H9 (cell line): ENCODE measurements at regions not wholly inside any gene's neighbourhood (a gene's known extent, or its start where the extent isn't known, plus 50 kb on each side); places are given as distances from the start of the nearest gene placed in this dataset.

ENCODE experiments used
- DNase-seq: peaks from one replicate; pipeline ENCODE4 v3.0.0-alpha.2; 2017
- H2AFZ ChIP-seq: one replicate; pipeline ENCODE4 v1.6.1; 2013; ENCODE audit warnings: mild to moderate bottlenecking, low read length, control low read depth, moderate library complexity
- H2AK5ac ChIP-seq: 2 replicates; pipeline ENCODE4 v1.6.1; 2013; ENCODE audit warnings: low read length, control low read depth, mixed read lengths; ENCODE audit not compliant: insufficient read length
- H2BK120ac ChIP-seq: one replicate; pipeline ENCODE4 v1.6.1; 2013; ENCODE audit warnings: low read depth, mild to moderate bottlenecking, low read length, control low read depth, inconsistent platforms; ENCODE audit not compliant: poor library complexity, severe bottlenecking
- H2BK12ac ChIP-seq: 2 replicates; pipeline ENCODE4 v1.6.1; 2013; ENCODE audit warnings: low read length, control low read depth, mixed read lengths, low read depth; ENCODE audit not compliant: insufficient read length
- H2BK15ac ChIP-seq: 2 replicates; pipeline ENCODE4 v1.6.1; 2013; ENCODE audit warnings: low read depth, low read length, control low read depth
- H2BK20ac ChIP-seq: one replicate; pipeline ENCODE4 v1.6.1; 2013; ENCODE audit warnings: low read depth, mild to moderate bottlenecking, low read length, control low read depth, inconsistent platforms; ENCODE audit not compliant: poor library complexity, severe bottlenecking
- H2BK5ac ChIP-seq: 2 replicates; pipeline ENCODE4 v1.6.1; 2013; ENCODE audit warnings: low read length, control low read depth, mixed read lengths; ENCODE audit not compliant: insufficient read length
- H3K14ac ChIP-seq: 2 replicates; pipeline ENCODE4 v1.6.1; 2013; ENCODE audit warnings: low read length, control low read depth; ENCODE audit not compliant: insufficient read depth
- H3K18ac ChIP-seq: 2 replicates; pipeline ENCODE4 v1.6.1; 2013; ENCODE audit warnings: low read depth, mild to moderate bottlenecking, mixed read lengths, low read length, control low read depth; ENCODE audit not compliant: insufficient read length
- H3K23ac ChIP-seq: 2 replicates; pipeline ENCODE4 v1.6.1; 2013; ENCODE audit warnings: low read length, control low read depth, mixed read lengths, low read depth; ENCODE audit not compliant: insufficient read length
- H3K23me2 ChIP-seq: 2 replicates; pipeline ENCODE4 v1.6.1; 2013; ENCODE audit warnings: low read depth, mild to moderate bottlenecking, mixed read lengths, low read length, control low read depth; ENCODE audit not compliant: insufficient read length, poor library complexity, severe bottlenecking
- H3K27ac ChIP-seq: 2 replicates; pipeline ENCODE4 v1.5.1; 2013; ENCODE audit warnings: low read length, control low read depth, mixed read lengths, low read depth; ENCODE audit not compliant: insufficient read length
- H3K27me3 ChIP-seq: 2 replicates; pipeline ENCODE4 v1.6.1; 2013; ENCODE audit warnings: low read length, control low read depth, inconsistent platforms; ENCODE audit not compliant: insufficient read depth
- H3K4ac ChIP-seq: 2 replicates; pipeline ENCODE4 v1.6.1; 2013; ENCODE audit warnings: low read depth, mild to moderate bottlenecking, control low read depth, inconsistent platforms, low read length, moderate library complexity
- H3K4me1 ChIP-seq: 2 replicates; pipeline ENCODE4 v1.6.1; 2013; ENCODE audit warnings: low read length, control low read depth, inconsistent platforms; ENCODE audit not compliant: insufficient read depth
- H3K4me2 ChIP-seq: 2 replicates; pipeline ENCODE4 v1.6.1; 2013; ENCODE audit warnings: low read length, control low read depth, mixed read lengths; ENCODE audit not compliant: insufficient read length, insufficient read depth
- H3K56ac ChIP-seq: 2 replicates; pipeline ENCODE4 v1.6.1; 2013; ENCODE audit warnings: low read depth, mild to moderate bottlenecking, mixed read lengths, low read length, control low read depth; ENCODE audit not compliant: insufficient read length
- H3K79me1 ChIP-seq: 2 replicates; pipeline ENCODE4 v1.6.1; 2013; ENCODE audit warnings: low read depth, mild to moderate bottlenecking, moderate library complexity, low read length, control low read depth, inconsistent platforms; ENCODE audit not compliant: insufficient read depth, poor library complexity, severe bottlenecking
- H3K79me2 ChIP-seq: 2 replicates; pipeline ENCODE4 v1.6.1; 2013; ENCODE audit warnings: low read length, control low read depth, inconsistent platforms; ENCODE audit not compliant: insufficient read depth
- H3K9ac ChIP-seq: 2 replicates; pipeline ENCODE4 v1.6.1; 2013; ENCODE audit warnings: low read length, control low read depth, mixed read lengths; ENCODE audit not compliant: insufficient read length; ENCODE audit errors: extremely low read depth
- H3K9me3 ChIP-seq: one replicate; pipeline ENCODE4 v1.6.1; 2013; ENCODE audit warnings: low read depth, low read length, inconsistent platforms; ENCODE audit not compliant: control insufficient read depth
- H3T11ph ChIP-seq: one replicate; pipeline ENCODE4 v1.6.1; 2013; ENCODE audit warnings: mild to moderate bottlenecking, low read length, control low read depth, inconsistent platforms
- H4K20me1 ChIP-seq: one replicate; pipeline ENCODE4 v1.6.1; 2013; ENCODE audit not compliant: control insufficient read depth, insufficient read length, insufficient read depth
- H4K5ac ChIP-seq: 2 replicates; pipeline ENCODE4 v1.6.1; 2013; ENCODE audit warnings: low read depth, mild to moderate bottlenecking, mixed read lengths, low read length, control low read depth; ENCODE audit not compliant: insufficient read length
- H4K8ac ChIP-seq: replicated peaks from 2 replicates; pipeline ENCODE4 v1.6.1; 2013; ENCODE audit warnings: low read length, control low read depth, mixed read lengths, low read depth; ENCODE audit not compliant: insufficient read length
- H4K91ac ChIP-seq: 2 replicates; pipeline ENCODE4 v1.6.1; 2013; ENCODE audit warnings: low read depth, mild to moderate bottlenecking, moderate library complexity, mixed read lengths, low read length, control low read depth; ENCODE audit not compliant: insufficient read length
- H3K27ac Mint-ChIP-seq, 3 experiments: 2 replicates in 2 of 3; 3 replicates in 1 of 3; pipeline ENCODE4 v1.8.0; 2020 to 2021; ENCODE audit warnings: mixed read lengths in 3 of 3, mild to moderate bottlenecking in 1 of 3, moderate library complexity in 1 of 3
- H3K27me3 Mint-ChIP-seq: 2 replicates; pipeline ENCODE4 v1.8.0; 2021; ENCODE audit warnings: low read depth, mild to moderate bottlenecking, moderate library complexity, mixed read lengths
- H3K36me3 Mint-ChIP-seq, 3 experiments: 2 replicates in 2 of 3; 3 replicates in 1 of 3; pipeline ENCODE4 v1.8.0; 2020 to 2021; ENCODE audit warnings: low read depth in 3 of 3, mixed read lengths in 3 of 3; ENCODE audit not compliant: insufficient read depth in 1 of 3
- H3K4me1 Mint-ChIP-seq, 2 experiments: 2 replicates each; pipeline ENCODE4 v1.8.0; 2020; ENCODE audit warnings: mixed read lengths in 2 of 2
- H3K4me3 Mint-ChIP-seq, 2 experiments: 2 replicates in 1 of 2; 3 replicates in 1 of 2; pipeline ENCODE4 v1.8.0; 2020 to 2021; ENCODE audit warnings: mild to moderate bottlenecking in 2 of 2, mixed read lengths in 2 of 2, moderate library complexity in 1 of 2
- H3K9me3 Mint-ChIP-seq, 2 experiments: 2 replicates in 1 of 2; 3 replicates in 1 of 2; pipeline ENCODE4 v1.8.0; 2020; ENCODE audit warnings: mild to moderate bottlenecking in 2 of 2, mixed read lengths in 2 of 2, moderate library complexity in 1 of 2
- WGBS: extraction: QIAGEN DNeasy Blood & Tissue Kit; methylation state at CpG from one replicate; pipeline ENCODE4 v1.1.7; 2013; ENCODE audit warnings: missing lambda C conversion rate, low lambda C conversion rate, mixed read lengths; ENCODE audit not compliant: insufficient read length; ENCODE audit errors: extremely low coverage; 5-methylcytosine and 5-hydroxymethylcytosine counted together
- TF ChIP-seq, protein P1 (sequence below): fragments of 200-600 bp; sonication (generic); conservative IDR thresholded peaks from 3 replicates; pipeline ENCODE4 v1.8.0; 2021; ENCODE audit warnings: antibody characterized with exemption, mild to moderate bottlenecking

DNA sequence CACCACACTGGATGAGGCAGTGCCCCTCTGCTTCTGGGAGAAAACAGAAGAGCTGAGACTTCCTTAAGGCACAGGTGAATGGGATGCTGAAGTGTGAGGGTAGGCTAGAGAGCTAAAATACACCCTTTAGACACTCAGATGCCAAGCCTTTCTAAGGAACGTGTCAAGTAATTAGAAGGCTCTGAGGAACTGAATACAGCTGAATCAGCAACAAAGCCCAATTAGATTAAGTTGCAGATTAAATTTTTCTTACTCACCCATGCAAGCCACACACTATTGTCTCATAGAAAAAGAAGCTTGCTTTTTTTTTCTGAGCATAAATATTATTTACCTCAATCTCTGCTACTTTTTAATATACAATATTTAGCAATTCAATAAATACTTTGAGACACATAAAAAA is 354.3 kb upstream of the NRG3 start:
- Histone ChIP-seq H2BK12ac (no peak overlapping the region), H3K27ac (no peak overlapping the region), H3K27me3 (no peaks in the 10 kb centered on the region), H2BK120ac (no peak overlapping the region), H3K23me2 (no peaks in the 10 kb centered on the region), H3K56ac (no peak overlapping the region), H3K9ac (no peak overlapping the region), H3T11ph (no peak overlapping the region), H3K79me1 (no peaks in the 10 kb centered on the region), H3K79me2 (no peaks in the 10 kb centered on the region), H4K5ac (no peak overlapping the region), H2BK20ac (no peak overlapping the region), H3K9me3 (no peaks in the 10 kb centered on the region), H4K8ac (no peak overlapping the region), H2BK5ac (no peak overlapping the region), H3K4me2 (no peak overlapping the region), H2AFZ (no peak overlapping the region), H3K4ac (no peak overlapping the region), H3K14ac (no peak overlapping the region), H3K18ac (no peak overlapping the region), H4K20me1 (no peaks in the 10 kb centered on the region), H2AK5ac (no peak overlapping the region), H3K23ac (no peak overlapping the region), H4K91ac (no peak overlapping the region), H3K4me1 (no peaks in the 10 kb centered on the region), H2BK15ac (no peak overlapping the region)
- Mint-ChIP-seq H3K27me3 (no peaks in the 10 kb centered on the region), H3K27ac (no peak overlapping the region), H3K36me3 (no peaks in the 10 kb centered on the region), H3K9me3 (no peaks in the 10 kb centered on the region), H3K4me3 (no peak overlapping the region), H3K4me1 (no peaks in the 10 kb centered on the region)
- no CpG with 5 or more reads among the region's 1 CpG for WGBS
- no peak for DNase-seq
- TF ChIP-seq, protein P1, sequence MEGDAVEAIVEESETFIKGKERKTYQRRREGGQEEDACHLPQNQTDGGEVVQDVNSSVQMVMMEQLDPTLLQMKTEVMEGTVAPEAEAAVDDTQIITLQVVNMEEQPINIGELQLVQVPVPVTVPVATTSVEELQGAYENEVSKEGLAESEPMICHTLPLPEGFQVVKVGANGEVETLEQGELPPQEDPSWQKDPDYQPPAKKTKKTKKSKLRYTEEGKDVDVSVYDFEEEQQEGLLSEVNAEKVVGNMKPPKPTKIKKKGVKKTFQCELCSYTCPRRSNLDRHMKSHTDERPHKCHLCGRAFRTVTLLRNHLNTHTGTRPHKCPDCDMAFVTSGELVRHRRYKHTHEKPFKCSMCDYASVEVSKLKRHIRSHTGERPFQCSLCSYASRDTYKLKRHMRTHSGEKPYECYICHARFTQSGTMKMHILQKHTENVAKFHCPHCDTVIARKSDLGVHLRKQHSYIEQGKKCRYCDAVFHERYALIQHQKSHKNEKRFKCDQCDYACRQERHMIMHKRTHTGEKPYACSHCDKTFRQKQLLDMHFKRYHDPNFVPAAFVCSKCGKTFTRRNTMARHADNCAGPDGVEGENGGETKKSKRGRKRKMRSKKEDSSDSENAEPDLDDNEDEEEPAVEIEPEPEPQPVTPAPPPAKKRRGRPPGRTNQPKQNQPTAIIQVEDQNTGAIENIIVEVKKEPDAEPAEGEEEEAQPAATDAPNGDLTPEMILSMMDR: no peak
